HG03135 (cell line): ENCODE measurements at regions not wholly inside any gene's neighbourhood (a gene's known extent, or its start where the extent isn't known, plus 50 kb on each side); places are given as distances from the start of the nearest gene placed in this dataset.

ENCODE experiments used
- ATAC-seq: cut with Tn5 transposase; IDR thresholded peaks from one replicate; pipeline ENCODE4 v1.9.1; 2021; ENCODE audit warnings: mild to moderate bottlenecking, moderate library complexity; ENCODE audit not compliant: unreplicated experiment

DNA sequence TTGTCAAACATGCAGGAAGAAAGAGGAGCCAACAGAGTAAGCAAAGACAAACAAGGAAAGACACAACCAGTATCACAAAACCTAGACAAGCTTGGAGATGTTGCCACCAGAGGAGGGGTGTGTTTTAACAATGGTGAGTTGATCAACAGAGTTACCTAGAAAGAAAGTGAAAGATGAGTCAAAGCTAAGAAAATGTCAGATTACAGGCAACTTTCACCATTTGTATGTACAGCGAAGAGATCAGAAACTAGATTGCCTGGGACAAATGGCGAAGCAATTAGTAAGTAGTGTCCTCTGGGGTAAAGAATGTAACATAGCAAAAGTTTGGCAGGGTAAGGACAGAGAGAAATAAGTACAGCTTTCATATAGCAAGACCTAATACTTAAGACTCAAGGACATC lies 51.6 kb upstream of the POU3F2 start:
- no peak for ATAC-seq

DNA sequence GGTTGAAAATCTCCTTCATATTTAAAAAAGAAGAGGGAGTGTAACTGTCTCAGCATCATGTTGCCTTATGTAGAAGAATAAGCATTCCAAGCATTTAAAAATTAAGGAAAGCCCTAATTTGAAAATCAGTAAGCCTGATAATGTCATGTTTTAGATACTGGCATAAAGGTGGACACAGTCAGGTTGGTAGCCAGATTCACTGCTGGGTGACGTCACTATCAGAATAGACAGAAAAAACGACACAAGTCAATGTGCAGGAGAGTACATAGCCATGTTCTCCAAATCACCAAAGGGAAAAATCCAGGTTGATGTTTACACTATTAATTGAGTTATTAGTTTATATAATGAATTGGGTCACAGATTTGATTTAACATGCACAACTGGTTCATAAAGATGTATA lies 50.8 kb upstream of the POU3F2 start:
- ATAC-seq: no peak
